Epithelial cell of prostate (primary cell): ENCODE measurements at regions not wholly inside any gene's neighbourhood (a gene's known extent, or its start where the extent isn't known, plus 50 kb on each side); places are given as distances from the start of the nearest gene placed in this dataset.

Source experiments
- DNase-seq: peaks from one replicate; pipeline ENCODE4 v3.0.0-alpha.2; 2011; ENCODE audit warnings: low read depth, low spot score
- H3K27ac ChIP-seq: fragments of 450-650 bp; 2 replicates; pipeline ENCODE4 v1.5.1; 2017; ENCODE audit warnings: mild to moderate bottlenecking

DNA sequence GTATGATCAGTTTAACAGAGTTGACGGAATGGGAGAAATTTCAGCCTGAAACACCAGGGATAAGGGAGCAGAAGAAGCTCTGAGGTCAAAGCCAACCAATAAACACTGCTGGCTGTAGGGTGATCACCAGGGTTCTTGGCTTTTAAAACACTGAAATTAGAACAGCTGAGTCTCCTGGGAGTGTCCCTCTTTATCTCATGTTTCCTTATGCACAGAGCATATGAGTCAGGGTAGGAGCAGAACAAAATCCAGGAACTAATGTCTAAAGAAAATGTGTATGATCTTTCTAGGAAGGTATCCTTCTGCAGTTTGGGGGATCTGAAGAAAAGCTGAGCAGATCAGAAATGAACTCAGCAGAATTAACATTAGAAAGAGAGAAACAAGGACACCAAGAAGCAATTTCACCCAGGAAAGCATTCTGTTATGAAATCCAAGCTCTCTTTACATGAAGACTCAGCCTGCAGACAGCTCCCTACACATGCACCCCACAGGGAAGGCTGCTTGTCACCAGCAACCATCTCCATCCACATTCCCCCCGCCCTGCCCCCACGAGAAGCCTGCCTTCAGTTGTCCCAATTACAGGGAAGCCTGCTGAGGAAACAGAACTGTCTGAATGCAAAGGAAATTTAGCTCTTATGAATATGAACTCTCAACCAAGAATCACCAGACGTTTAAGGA is 469.7 kb downstream of the PDCD6IP start:
- H3K27ac ChIP-seq: no peak overlapping the region
- no peak for DNase-seq

GRCh38 chr3:34275811-34276210 is 477.4 kb downstream of the PDCD6IP start:
- DNase-seq: no peak
- no peak overlapping the region for H3K27ac ChIP-seq

DNA sequence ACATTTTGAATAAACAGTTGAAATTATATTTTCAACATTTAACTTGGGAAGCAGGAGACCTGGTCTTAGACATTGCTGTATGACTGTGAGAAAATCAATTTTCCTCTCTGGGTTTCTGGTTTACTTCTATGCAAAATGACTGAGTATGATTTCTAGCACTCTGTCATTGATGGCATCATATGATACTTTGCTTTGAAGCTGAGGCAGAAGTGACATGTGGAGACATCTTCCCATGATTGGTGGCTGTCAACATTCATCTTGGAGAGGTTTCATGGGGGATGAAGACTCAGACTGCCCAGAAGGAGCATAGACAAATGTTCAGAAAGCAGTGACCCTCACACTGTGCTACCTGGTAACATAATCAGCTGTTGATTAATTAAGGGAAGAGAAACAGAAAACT is 477.9 kb downstream of the PDCD6IP start:
- no peak for DNase-seq
- no peak overlapping the region for H3K27ac ChIP-seq

DNA sequence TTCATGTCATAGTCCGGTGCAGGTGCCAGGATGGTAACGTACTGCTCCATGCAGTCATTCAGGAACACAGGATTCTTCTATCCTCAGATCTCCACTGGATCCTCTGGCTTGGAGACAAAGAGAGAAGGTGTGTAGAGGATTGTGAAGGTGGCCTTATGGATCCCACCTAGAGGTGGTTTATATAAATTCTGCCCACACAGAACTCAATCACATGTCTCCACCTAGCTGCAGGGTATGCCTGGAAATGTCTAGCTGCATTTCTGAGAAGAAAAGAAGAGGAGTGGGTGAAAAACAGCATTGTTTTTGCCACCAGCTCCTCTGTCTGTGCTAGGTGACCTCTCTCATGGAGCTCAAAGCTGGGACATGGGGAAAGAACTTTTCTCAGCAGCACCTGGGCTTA is 478.7 kb downstream of the PDCD6IP start:
- H3K27ac ChIP-seq: no peak overlapping the region
- no peak for DNase-seq

GRCh38 chr3:34279901-34280300 is 481.5 kb downstream of the PDCD6IP start:
- H3K27ac ChIP-seq: no peak overlapping the region
- no peak for DNase-seq

DNA sequence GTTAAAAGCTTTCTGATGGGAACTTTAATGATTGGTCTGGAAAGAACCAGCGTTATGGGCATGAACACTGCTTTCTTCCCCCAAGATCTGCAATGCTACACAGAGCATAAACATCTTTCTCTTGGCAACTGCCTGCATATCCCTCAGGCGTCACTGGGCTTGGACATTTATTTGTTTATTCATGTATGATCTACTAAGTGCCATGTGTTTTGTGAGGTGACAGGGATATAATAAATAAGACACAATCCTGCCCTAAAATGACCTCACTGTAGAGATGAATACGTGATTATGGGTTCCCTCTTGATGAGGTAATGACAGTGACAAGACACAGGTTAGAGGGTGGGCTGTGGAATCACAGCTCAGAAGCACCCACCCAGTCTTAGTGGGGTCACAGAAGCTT is 485.3 kb downstream of the PDCD6IP start:
- DNase-seq: no peak

DNA sequence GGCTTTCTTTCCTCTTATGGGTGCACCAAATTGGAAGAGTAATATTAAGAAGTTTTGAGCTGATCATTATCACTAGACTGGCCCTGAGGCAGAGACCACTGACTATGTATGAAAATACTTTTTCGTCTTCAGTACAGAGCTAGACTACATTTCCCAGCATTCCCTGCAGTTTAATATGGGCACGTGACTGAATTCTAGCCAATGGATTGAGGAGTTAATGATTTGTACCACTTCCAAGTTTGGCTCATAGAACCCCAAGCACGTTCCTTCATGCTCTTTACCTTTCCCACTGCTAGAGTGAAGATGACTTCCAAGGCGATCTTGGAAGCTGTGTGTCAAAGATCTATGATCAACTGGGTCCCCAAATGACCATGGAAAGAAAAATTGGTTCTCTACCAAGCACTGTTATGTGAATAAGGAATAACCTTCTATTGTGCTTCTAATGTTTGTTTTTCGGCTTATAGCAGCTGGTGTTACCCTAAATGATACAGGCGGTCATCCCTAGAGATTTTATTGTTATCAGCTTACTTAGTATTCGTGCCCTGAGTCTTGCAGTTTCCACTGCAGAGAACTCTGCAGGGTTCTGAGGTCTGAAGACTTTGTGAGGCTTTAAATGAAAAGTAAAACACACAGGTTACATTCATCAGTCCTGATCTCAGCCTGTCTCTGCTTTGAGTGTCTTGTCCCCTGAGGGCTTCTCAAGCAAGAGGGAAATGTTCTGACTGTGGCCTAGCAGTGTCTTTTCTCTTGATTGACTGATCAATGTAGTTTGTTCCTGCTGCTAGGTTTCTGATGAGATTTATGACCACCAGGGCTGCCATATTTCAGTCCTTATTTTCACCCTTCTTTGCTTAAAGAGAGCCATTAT is 486.8 kb downstream of the PDCD6IP start:
- no peak for DNase-seq

More for the DNA sequence above, 485.3 kb downstream of the PDCD6IP start:
- H3K27ac ChIP-seq: no peak overlapping the region

DNA sequence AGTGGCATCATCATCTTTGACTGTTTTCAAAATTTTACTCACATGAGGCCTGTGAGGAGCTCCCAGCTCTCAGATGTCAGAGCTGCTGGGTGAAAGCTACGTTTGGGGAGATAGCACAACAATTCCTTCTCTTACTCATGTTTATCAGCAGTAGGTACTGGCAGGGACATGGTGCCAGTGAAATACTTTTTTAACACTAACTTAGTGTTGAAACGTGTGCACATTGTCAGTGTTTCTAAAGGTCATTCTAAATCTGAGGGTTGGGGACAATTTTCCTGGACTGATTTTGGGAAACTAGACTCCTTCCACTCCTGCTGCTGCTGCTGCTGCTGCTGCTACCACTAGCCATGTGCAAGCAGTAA is 487.4 kb downstream of the PDCD6IP start:
- no peak overlapping the region for H3K27ac ChIP-seq
- DNase-seq: no peak

More for the DNA sequence above, 486.8 kb downstream of the PDCD6IP start:
- H3K27ac ChIP-seq: no peak overlapping the region

GRCh38 chr3:34292605-34293300 is 494.3 kb downstream of the PDCD6IP start:
- H3K27ac ChIP-seq: no peak overlapping the region

DNA sequence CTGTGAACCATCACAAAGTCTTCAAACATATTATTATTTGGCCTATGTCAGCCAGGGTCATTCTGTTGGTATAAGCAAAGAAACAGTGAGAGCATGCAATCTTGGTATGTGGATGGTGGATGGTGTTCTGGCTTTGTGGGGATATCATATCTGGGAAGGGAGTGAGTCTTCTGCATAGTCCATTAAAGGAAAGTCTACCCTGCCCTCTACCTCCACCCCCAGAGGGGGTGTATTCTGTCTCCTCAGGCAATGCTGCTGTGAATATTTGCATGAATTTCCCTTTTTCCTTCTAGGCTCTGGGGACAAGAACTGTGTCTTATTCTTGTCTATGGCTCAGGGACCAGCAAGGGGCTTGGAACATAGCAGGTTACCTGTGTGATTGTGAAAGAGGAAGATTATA is 495.8 kb downstream of the PDCD6IP start:
- H3K27ac ChIP-seq: no peak overlapping the region
- DNase-seq: no peak

More at GRCh38 chr3:34292605-34293300, 494.3 kb downstream of the PDCD6IP start:
- no peak for DNase-seq

DNA sequence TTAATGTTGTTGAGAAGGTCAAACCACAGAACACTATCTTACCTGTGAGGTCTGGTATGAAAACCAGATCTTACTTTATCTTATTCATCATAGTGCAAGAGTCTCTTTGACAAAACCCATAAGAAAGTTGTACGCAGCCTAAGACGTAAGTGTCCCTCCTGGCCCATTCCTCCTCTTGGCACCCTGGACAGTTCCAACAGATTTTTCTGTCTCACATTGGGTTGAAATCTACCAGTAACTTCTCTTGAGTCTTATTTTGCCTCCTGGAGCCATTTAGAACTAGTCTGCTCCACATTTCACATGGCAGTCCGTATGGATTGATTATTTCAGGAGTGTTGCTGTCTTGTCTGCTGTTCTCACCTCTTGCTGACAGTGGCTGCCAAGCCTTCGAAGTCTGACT is 498.4 kb downstream of the PDCD6IP start:
- no peak for DNase-seq
- H3K27ac ChIP-seq: no peak overlapping the region

- no peak overlapping the region for H3K27ac ChIP-seq
- DNase-seq: no peak
Measured at GRCh38 chr3:34298653-34299052, 500.2 kb downstream of the PDCD6IP start.

DNA sequence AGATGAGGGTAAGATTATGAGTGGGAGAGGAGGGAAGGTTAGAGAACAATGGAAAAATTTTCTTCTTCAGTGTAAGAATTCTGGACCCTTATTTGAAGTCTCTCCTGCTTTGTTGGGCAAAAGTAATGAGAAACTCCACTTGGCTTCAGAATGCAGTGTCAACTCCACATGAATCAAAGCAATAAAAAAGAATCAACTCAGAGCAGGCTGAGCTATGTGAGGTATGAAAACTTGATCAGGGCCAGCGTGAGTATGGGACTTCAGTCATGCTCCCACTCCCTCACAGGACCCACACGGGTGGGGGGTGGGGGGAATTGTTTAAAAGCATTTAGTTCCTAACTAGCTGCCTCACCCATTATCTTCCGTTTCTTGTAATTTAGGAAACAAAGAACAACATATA is 502.2 kb downstream of the PDCD6IP start:
- H3K27ac ChIP-seq: no peak overlapping the region
- DNase-seq: no peak

GRCh38 chr3:34301313-34301712 is 502.9 kb downstream of the PDCD6IP start:
- H3K27ac ChIP-seq: no peak overlapping the region
- no peak for DNase-seq

DNA sequence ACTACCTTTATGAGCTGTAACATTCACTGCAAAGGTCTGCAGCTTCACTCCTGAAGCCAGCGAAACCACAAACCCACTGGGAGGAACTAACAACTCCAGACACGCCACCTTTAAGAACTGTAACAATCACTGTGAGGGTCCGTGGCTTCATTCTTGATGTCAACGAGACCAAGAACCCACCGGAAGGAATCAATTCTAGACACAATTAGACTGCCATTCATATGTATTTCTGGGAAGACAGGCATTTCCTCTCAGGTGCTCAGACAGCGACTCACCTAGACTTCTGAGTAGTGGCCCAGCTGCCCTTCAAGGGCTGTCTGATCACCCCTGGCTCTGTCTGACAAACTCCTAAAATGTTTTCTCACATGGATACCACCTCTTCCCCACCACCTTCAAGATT is 506.8 kb downstream of the PDCD6IP start:
- H3K27ac ChIP-seq: no peak overlapping the region
- DNase-seq: peak; percentile 1

GRCh38 chr3:34312684-34313083 is 514.3 kb downstream of the PDCD6IP start:
- no peak for DNase-seq
- H3K27ac ChIP-seq: no peak overlapping the region

GRCh38 chr3:34319881-34320280 is 521.5 kb downstream of the PDCD6IP start:
- no peak overlapping the region for H3K27ac ChIP-seq
- DNase-seq: no peak

- DNase-seq: no peak
- H3K27ac ChIP-seq: no peak overlapping the region
Measured at GRCh38 chr3:34323517-34323916, 525.1 kb downstream of the PDCD6IP start.

- no peak overlapping the region for H3K27ac ChIP-seq
- no peak for DNase-seq
Measured at GRCh38 chr3:34346656-34347055, 548.2 kb downstream of the PDCD6IP start.

DNA sequence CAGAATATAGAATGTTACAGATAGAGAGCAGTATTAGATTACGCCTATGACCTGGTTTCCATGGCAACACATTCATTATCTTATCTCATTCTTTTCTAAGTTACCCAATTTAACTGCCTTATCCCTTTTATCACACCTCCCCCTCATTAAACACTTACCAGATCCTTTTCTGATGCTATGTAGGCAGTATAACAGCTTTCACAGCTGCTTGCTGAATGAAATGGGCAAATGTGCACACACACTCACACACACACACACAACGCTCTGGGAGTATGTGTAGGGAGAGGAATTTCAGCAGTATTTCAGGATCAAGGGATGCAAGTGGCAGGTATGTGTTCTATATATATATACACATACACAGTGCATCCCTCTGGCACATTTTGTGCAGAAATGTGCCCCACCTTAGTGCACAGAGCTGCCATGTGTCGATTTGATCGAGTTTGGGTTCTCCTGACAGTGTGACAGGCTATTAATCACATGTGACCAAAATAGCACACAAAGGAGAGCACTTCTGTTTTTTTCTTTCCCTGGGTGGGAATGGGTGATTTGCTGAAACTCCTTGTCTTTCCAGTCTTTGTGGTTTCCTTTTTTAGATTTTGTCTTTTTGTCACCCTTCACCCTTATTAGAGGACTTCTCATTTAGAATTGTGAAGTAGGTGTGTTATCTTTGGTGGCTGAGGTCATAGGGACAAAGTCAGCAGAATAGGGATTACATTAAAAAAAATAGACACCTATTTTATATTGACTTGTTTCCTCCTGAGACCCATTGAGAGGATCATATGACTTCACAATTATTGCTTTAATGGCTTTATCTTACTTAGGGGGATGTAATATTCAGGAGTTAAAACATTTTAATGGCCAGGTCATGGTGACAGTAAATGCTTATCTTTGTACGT is 553.7 kb downstream of the PDCD6IP start:
- no peak for DNase-seq
- no peak overlapping the region for H3K27ac ChIP-seq
